OCI-LY7 (cell line): ENCODE measurements at regions not wholly inside any gene's neighbourhood (a gene's known extent, or its start where the extent isn't known, plus 50 kb on each side); places are given as distances from the start of the nearest gene placed in this dataset.
"Not testable (repeated sequence)": the region's sequence is repeated elsewhere in the genome, so short reads cannot be mapped to it uniquely, and the experiment has no call there.

Experiments
- BruUV-seq: library from RNA; stranded (reverse); fragments of 400-500 nt; replicated peaks from 2 replicates; lab custom pipeline; 2021; lab: Mats Ljungman, UMichigan
- CTCF ChIA-PET: fragments of 300-600 bp; sonication (Branson Sonifier 250); formaldehyde crosslinking; loops from one replicate; lab custom pipeline; 2022; ENCODE audit warnings: antibody characterized with exemption; ENCODE audit not compliant: unreplicated experiment; lab: Charles Lee
- POLR2A ChIA-PET: fragments of 300-600 bp; sonication (Branson Sonifier 250); formaldehyde crosslinking; loops from one replicate; lab custom pipeline; 2022; ENCODE audit warnings: antibody characterized with exemption; lab: Charles Lee
- DNase-seq: peaks from one replicate; pipeline ENCODE4 v3.0.0-alpha.2; 2015; ENCODE audit warnings: low spot score
- H2AFZ ChIP-seq: fragments of 200-600 bp; sonication (generic), shearing (Covaris generic); 2 replicates; pipeline ENCODE4 v1.6.1; 2014; ENCODE audit warnings: mild to moderate bottlenecking, antibody characterized with exemption, low read length, moderate library complexity
- H3K27ac ChIP-seq: fragments of 200-600 bp; sonication (generic); 2 replicates; pipeline ENCODE4 v1.5.1; 2014; ENCODE audit warnings: mixed run types, low read depth, mild to moderate bottlenecking, moderate library complexity, low read length, inconsistent platforms; ENCODE audit not compliant: poor library complexity, severe bottlenecking
- H3K36me3 ChIP-seq: fragments of 200-600 bp; sonication (generic); 2 replicates; pipeline ENCODE4 v1.6.1; 2014; ENCODE audit warnings: mild to moderate bottlenecking, antibody characterized with exemption, low read length, moderate library complexity, mixed read lengths; ENCODE audit not compliant: insufficient read depth
- H3K4me1 ChIP-seq: fragments of 200-600 bp; sonication (generic); 2 replicates; pipeline ENCODE4 v1.5.1; 2014; ENCODE audit warnings: mild to moderate bottlenecking, low read length; ENCODE audit not compliant: insufficient read depth, poor library complexity, severe bottlenecking
- H3K4me2 ChIP-seq: fragments of 200-600 bp; sonication (generic); 2 replicates; pipeline ENCODE4 v1.6.1; 2014; ENCODE audit warnings: mild to moderate bottlenecking, low read length
- H3K4me3 ChIP-seq: fragments of 200-600 bp; sonication (generic); 2 replicates; pipeline ENCODE4 v1.5.1; 2014; ENCODE audit warnings: mild to moderate bottlenecking, low read depth, low read length; ENCODE audit not compliant: poor library complexity, severe bottlenecking
- H3K79me2 ChIP-seq: fragments of 200-600 bp; sonication (generic); 2 replicates; pipeline ENCODE4 v1.6.1; 2016; ENCODE audit warnings: low read depth, mild to moderate bottlenecking, low read length, moderate library complexity, mixed read lengths; ENCODE audit not compliant: insufficient read depth
- H3K9me2 ChIP-seq: fragments of 200-600 bp; sonication (generic); 2 replicates; pipeline ENCODE4 v1.6.1; 2016; ENCODE audit warnings: mild to moderate bottlenecking, low read length, mixed read lengths; ENCODE audit not compliant: insufficient read depth
- H3K9me3 ChIP-seq: fragments of 200-600 bp; sonication (generic); 2 replicates; pipeline ENCODE4 v1.6.1; 2014; ENCODE audit warnings: mild to moderate bottlenecking, mixed run types, low read length, mixed read lengths
- H4K20me1 ChIP-seq: fragments of 200-600 bp; sonication (generic); 2 replicates; pipeline ENCODE4 v1.6.1; 2014; ENCODE audit warnings: mild to moderate bottlenecking, antibody characterized with exemption, low read length, moderate library complexity, mixed read lengths; ENCODE audit not compliant: insufficient read depth
- intact Hi-C: fragments of 100-400 bp; cut with micrococcal nuclease; formaldehyde crosslinking; loops from one replicate; pipeline ENCODE4 v1.10.0; 2022; ENCODE audit not compliant: unreplicated experiment

DNA sequence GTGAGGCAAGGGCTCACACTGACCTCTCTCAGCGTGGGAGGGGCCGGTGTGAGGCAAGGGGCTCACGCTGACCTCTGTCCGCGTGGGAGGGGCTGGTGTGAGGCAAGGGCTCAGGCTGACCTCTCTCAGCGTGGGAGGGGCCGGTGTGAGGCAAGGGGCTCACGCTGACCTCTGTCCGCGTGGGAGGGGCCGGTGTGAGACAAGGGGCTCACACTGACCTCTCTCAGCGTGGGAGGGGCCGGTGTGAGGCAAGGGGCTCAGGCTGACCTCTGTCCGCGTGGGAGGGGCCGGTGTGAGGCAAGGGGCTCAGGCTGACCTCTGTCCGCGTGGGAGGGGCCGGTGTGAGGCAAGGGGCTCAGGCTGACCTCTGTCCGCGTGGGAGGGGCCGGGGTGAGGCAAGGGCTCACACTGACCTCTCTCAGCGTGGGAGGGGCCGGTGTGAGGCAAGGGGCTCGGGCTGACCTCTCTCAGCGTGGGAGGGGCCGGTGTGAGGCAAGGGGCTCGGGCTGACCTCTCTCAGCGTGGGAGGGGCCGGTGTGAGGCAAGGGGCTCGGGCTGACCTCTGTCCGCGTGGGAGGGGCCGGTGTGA, 315.0 kb downstream of the OR4F29 start:
- H3K4me2 ChIP-seq, intact Hi-C loops, H3K4me3 ChIP-seq, H2AFZ ChIP-seq, BruUV-seq, CTCF ChIA-PET, POLR2A ChIA-PET, H3K9me2 ChIP-seq, H3K79me2 ChIP-seq, H3K36me3 ChIP-seq, H4K20me1 ChIP-seq, H3K4me1 ChIP-seq, H3K27ac ChIP-seq, H3K9me3 ChIP-seq, DNase-seq: not testable (repeated sequence)

DNA sequence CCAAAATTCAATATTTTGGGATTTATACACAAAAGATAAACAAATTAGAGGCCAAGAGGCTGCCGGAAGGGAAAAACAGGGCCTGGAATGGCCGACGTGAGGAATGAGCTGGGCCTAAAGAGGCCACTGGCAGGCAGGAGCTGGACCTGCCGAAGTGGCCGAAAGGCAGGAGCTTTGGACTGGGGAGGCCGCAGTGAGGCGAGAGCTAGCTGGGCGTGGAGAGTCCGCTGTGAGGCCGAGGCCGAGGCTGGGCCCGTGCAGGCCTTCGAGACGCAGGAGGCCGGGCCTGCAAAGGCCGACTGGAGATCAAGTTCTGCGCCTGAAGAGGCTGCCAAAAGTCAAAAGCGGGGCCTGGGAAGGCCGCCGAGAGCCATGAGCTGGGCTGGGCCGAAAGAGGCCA, 316.5 kb downstream of the OR4F29 start:
- H4K20me1 ChIP-seq, CTCF ChIA-PET, H3K27ac ChIP-seq, BruUV-seq, H2AFZ ChIP-seq, intact Hi-C loops, H3K9me3 ChIP-seq, H3K79me2 ChIP-seq, H3K9me2 ChIP-seq, H3K4me1 ChIP-seq, DNase-seq, POLR2A ChIA-PET, H3K36me3 ChIP-seq, H3K4me2 ChIP-seq, H3K4me3 ChIP-seq: not testable (repeated sequence)

- H3K9me2 ChIP-seq, H4K20me1 ChIP-seq, POLR2A ChIA-PET, DNase-seq, H3K4me2 ChIP-seq, H3K4me1 ChIP-seq, H3K79me2 ChIP-seq, H3K4me3 ChIP-seq, H2AFZ ChIP-seq, intact Hi-C loops, CTCF ChIA-PET, BruUV-seq, H3K9me3 ChIP-seq, H3K36me3 ChIP-seq, H3K27ac ChIP-seq: not testable (repeated sequence)
These were observed 333.0 kb downstream of the OR4F29 start for GRCh38 chr1:118440-118839.

GRCh38 chr1:115534-115933, 335.9 kb downstream of the OR4F29 start:
- H4K20me1 ChIP-seq, H3K36me3 ChIP-seq, POLR2A ChIA-PET, H3K9me3 ChIP-seq, BruUV-seq, H3K27ac ChIP-seq, CTCF ChIA-PET, H3K4me1 ChIP-seq, intact Hi-C loops, DNase-seq, H3K4me2 ChIP-seq, H2AFZ ChIP-seq, H3K4me3 ChIP-seq, H3K9me2 ChIP-seq, H3K79me2 ChIP-seq: not testable (repeated sequence)

DNA sequence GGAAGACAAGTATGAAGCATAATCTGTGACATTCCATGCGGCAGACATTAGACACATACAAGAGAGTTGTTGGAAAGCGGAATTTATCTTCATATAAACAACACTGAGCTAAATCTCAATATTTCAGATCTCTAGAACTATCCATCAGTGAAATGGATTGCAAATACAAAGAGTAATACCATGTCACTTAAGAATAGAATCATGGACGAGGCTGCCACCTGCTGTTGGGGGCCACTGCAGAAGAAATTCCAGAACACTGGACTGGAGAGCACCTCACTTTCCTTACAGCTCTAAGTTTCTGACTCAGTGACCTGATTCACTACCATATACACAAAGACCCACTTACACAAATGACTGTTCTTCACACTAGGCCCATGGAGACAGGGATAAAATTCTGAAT, 346.7 kb downstream of the OR4F29 start:
- H3K9me3 ChIP-seq, CTCF ChIA-PET, intact Hi-C loops: not testable (repeated sequence)

DNA sequence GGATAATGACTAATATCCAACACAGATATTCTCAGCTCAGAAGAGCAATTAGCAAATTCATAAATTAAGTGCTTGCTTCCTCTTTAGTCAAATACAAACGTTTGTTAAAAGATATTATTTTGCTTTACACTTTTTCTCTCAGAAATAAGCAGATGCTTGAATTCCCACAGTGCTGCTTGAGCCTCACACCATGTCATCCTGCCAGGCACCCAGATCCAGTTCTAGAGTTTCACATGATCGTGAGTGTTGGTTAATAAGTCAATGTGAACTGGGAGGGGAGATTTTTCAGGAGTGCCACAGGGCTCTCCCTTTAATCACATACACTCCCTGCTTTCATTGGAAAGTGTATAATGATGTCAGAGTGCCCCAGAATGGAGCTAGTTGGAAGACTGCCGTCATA, 352.0 kb downstream of the OR4F29 start:
- BruUV-seq, H3K27ac ChIP-seq, H3K79me2 ChIP-seq, H3K4me1 ChIP-seq, H3K4me3 ChIP-seq, H3K4me2 ChIP-seq, H2AFZ ChIP-seq, CTCF ChIA-PET, H3K9me2 ChIP-seq, H3K36me3 ChIP-seq, DNase-seq, intact Hi-C loops, H4K20me1 ChIP-seq, POLR2A ChIA-PET, H3K9me3 ChIP-seq: not testable (repeated sequence)

More for the DNA sequence above, 346.7 kb downstream of the OR4F29 start:
- H3K4me1 ChIP-seq, H4K20me1 ChIP-seq, DNase-seq, H3K79me2 ChIP-seq, H3K9me2 ChIP-seq, H3K27ac ChIP-seq, POLR2A ChIA-PET, H3K4me3 ChIP-seq, H3K36me3 ChIP-seq, H2AFZ ChIP-seq, BruUV-seq, H3K4me2 ChIP-seq: not testable (repeated sequence)
